SK-N-SH (cell line): ENCODE measurements at regions not wholly inside any gene's neighbourhood (a gene's known extent, or its start where the extent isn't known, plus 50 kb on each side); places are given as distances from the start of the nearest gene placed in this dataset.

ENCODE experiments used
- CTCF ChIA-PET: fragments of 300-600, 350-600 bp; formaldehyde crosslinking; extraction: SDS; loops from one replicate; lab custom pipeline; 2021; lab: Yijun Ruan, JAX
- POLR2A ChIA-PET: fragments of 350-600 bp; sonication (Branson Sonifier 250); formaldehyde crosslinking; extraction: SDS; loops from one replicate; lab custom pipeline; 2020; ENCODE audit warnings: antibody characterized with exemption, inconsistent platforms; lab: Yijun Ruan, JAX
- DNase-seq: peaks from one replicate; pipeline ENCODE4 v3.0.0; 2012
- H2AFZ ChIP-seq: fragments of 200-600 bp; sonication (generic); 2 replicates; pipeline ENCODE4 v1.8.1; 2016; ENCODE audit warnings: antibody characterized with exemption, mild to moderate bottlenecking, low read depth
- H3F3A ChIP-seq: fragments of 200-600 bp; sonication (generic); replicated peaks from 2 replicates; pipeline ENCODE3; 2016; ENCODE audit warnings: antibody characterized with exemption, mild to moderate bottlenecking; ENCODE audit not compliant: insufficient read depth
- H3K27ac ChIP-seq, 2 experiments: fragments of 200-500 bp in 1 of 2; fragments of 200-600 bp in 1 of 2; sonication (Bioruptor generic) in 1 of 2; sonication (generic), shearing (Covaris generic) in 1 of 2; 2 replicates each; pipeline versions ENCODE4 v1.5.1 to v1.6.1; 2014 to 2016; ENCODE audit warnings: low read depth in 2 of 2, inconsistent platforms in 1 of 2, low read length in 1 of 2, mild to moderate bottlenecking in 1 of 2, mixed read lengths in 1 of 2
- H3K27me3 ChIP-seq: fragments of 200-600 bp; sonication (generic), shearing (Covaris generic); 2 replicates; pipeline ENCODE4 v1.6.1; 2016; ENCODE audit warnings: mixed run types; ENCODE audit not compliant: insufficient read depth
- H3K36me3 ChIP-seq, 2 experiments: fragments of 200-500 bp in 1 of 2; fragments of 200-600 bp in 1 of 2; sonication (Bioruptor generic) in 1 of 2; sonication (generic) in 1 of 2; replicated peaks in 1 of 2; 2 replicates each; pipeline versions ENCODE3 to v1.5.1; 2014 to 2016; ENCODE audit warnings: low read length in 1 of 2, mild to moderate bottlenecking in 1 of 2; ENCODE audit not compliant: insufficient read depth in 2 of 2, control insufficient read depth in 1 of 2
- H3K4me1 ChIP-seq, 2 experiments: fragments of 200-500 bp in 1 of 2; fragments of 200-600 bp in 1 of 2; sonication (Bioruptor generic) in 1 of 2; sonication (generic), shearing (Covaris generic) in 1 of 2; 2 replicates each; pipeline versions ENCODE4 v1.5.1 to v1.6.1; 2014 to 2016; ENCODE audit warnings: low read depth in 1 of 2, low read length in 1 of 2, mixed run types in 1 of 2; ENCODE audit not compliant: insufficient read depth in 2 of 2, control insufficient read depth in 1 of 2
- H3K4me2 ChIP-seq: fragments of 200-600 bp; sonication (generic), shearing (Covaris generic); 2 replicates; pipeline ENCODE4 v1.6.1; 2017; ENCODE audit warnings: mixed run types
- H3K4me3 ChIP-seq, 2 experiments: fragments of 200-500 bp in 1 of 2; fragments of 200-600 bp in 1 of 2; sonication (Bioruptor generic) in 1 of 2; sonication (generic), shearing (Covaris generic) in 1 of 2; 2 replicates each; pipeline versions ENCODE4 v1.5.1 to v1.8.1; 2014 to 2016; ENCODE audit warnings: low read depth in 2 of 2, inconsistent platforms in 1 of 2, low read length in 1 of 2, mild to moderate bottlenecking in 1 of 2, mixed read lengths in 1 of 2, moderate library complexity in 1 of 2
- H3K79me2 ChIP-seq: fragments of 200-600 bp; sonication (generic); 2 replicates; pipeline ENCODE4 v1.8.1; 2017; ENCODE audit warnings: mild to moderate bottlenecking; ENCODE audit not compliant: insufficient read depth
- H3K9ac ChIP-seq: fragments of 200-600 bp; sonication (generic); 2 replicates; pipeline ENCODE4 v1.6.1; 2017; ENCODE audit warnings: mixed run types
- H3K9me2 ChIP-seq: fragments of 200-600 bp; sonication (generic); 2 replicates; pipeline ENCODE4 v1.6.1; 2017; ENCODE audit warnings: mixed run types
- H3K9me3 ChIP-seq: fragments of 200-600 bp; sonication (generic); 2 replicates; pipeline ENCODE4 v1.6.1; 2017; ENCODE audit warnings: mixed run types, mild to moderate bottlenecking, moderate library complexity
- H4K20me1 ChIP-seq: fragments of 200-600 bp; sonication (generic); 2 replicates; pipeline ENCODE4 v1.6.1; 2017; ENCODE audit warnings: mild to moderate bottlenecking, mixed run types; ENCODE audit not compliant: insufficient read depth
- CHD2 ChIP-seq: fragments of 150-350 bp; IDR thresholded peaks from 2 replicates; pipeline ENCODE4 v1.6.1; 2018; ENCODE audit warnings: low read length; ENCODE audit not compliant: partially characterized antibody
- FOSL2 ChIP-seq: IDR thresholded peaks from 2 replicates; pipeline ENCODE4 v1.4.0; 2012; ENCODE audit warnings: low read depth, mild to moderate bottlenecking, moderate library complexity, borderline replicate concordance
- FOXM1 ChIP-seq: IDR thresholded peaks from 2 replicates; pipeline ENCODE4 v1.4.0; 2012; ENCODE audit warnings: low read depth, mild to moderate bottlenecking
- GABPA ChIP-seq: IDR thresholded peaks from 2 replicates; pipeline ENCODE4 v1.4.0; 2012; ENCODE audit warnings: low read depth, mild to moderate bottlenecking
- GATA2 ChIP-seq: sonication (generic); formaldehyde crosslinking; IDR thresholded peaks from 2 replicates; pipeline ENCODE4 v1.5.0; 2020; ENCODE audit warnings: mild to moderate bottlenecking, missing genetic modification reagents
- IRF3 ChIP-seq: fragments of 150-350 bp; IDR thresholded peaks from 2 replicates; pipeline ENCODE4 v1.6.1; 2016; ENCODE audit warnings: mild to moderate bottlenecking, low read depth, low read length
- MAX ChIP-seq: IDR thresholded peaks from 2 replicates; pipeline ENCODE4 v1.4.0; 2012; ENCODE audit warnings: low read depth
- MEF2A ChIP-seq: IDR thresholded peaks from 2 replicates; pipeline ENCODE4 v1.4.0; 2012; ENCODE audit warnings: low read depth, borderline replicate concordance
- NFIC ChIP-seq: IDR thresholded peaks from 2 replicates; pipeline ENCODE4 v1.4.0; 2012; ENCODE audit warnings: borderline replicate concordance
- NRF1 ChIP-seq: IDR thresholded peaks from 2 replicates; pipeline ENCODE4 v1.6.1; 2012; ENCODE audit warnings: low read depth, mild to moderate bottlenecking, low read length
- POLR2AphosphoS5 ChIP-seq: IDR thresholded peaks from 2 replicates; pipeline ENCODE4 v1.6.1; 2012; ENCODE audit warnings: low read depth, low read length
- RCOR1 ChIP-seq: fragments of 150-350 bp; IDR thresholded peaks from 2 replicates; pipeline ENCODE4 v1.6.1; 2017; ENCODE audit warnings: antibody characterized with exemption, low read length
- REST ChIP-seq: IDR thresholded peaks from 2 replicates; pipeline ENCODE4 v1.6.1; 2012; ENCODE audit warnings: mild to moderate bottlenecking, low read depth, low read length, moderate library complexity
- SMC3 ChIP-seq: IDR thresholded peaks from 2 replicates; pipeline ENCODE4 v1.6.1; 2012; ENCODE audit warnings: low read depth, low read length, improper control_type of control experiment
- USF2 ChIP-seq: fragments of 150-350 bp; IDR thresholded peaks from 2 replicates; pipeline ENCODE4 v1.6.1; 2017; ENCODE audit warnings: antibody characterized with exemption, low read length, low read depth, borderline replicate concordance
- YY1 ChIP-seq: IDR thresholded peaks from 2 replicates; pipeline ENCODE4 v1.4.0; 2012; ENCODE audit warnings: low read depth, mild to moderate bottlenecking
- WGBS: methylation state at CpG from one replicate; pipeline ENCODE4 v1.1.6; 2017; ENCODE audit warnings: low lambda C conversion rate; 5-methylcytosine and 5-hydroxymethylcytosine counted together

- no peak overlapping the region for H2AFZ ChIP-seq
- H3K9ac ChIP-seq = no peak overlapping the region
- no peak overlapping the region for H3K4me3 ChIP-seq
- H3K79me2 ChIP-seq = peaks cover 100% of the 10 kb centered on the region
- H3K27me3 ChIP-seq = no peaks in the 10 kb centered on the region
- CTCF ChIA-PET = interaction anchor here (0.8 to 1.1 kb wide), 2 partner anchors 10 to 40 kb away, joined by 3 read pairs; no protein-coding TSS in a partner anchor
- H3K4me2 ChIP-seq = no peak overlapping the region
- TF ChIP-seq CHD2 (no peak), FOXM1 (no peak), YY1 (no peak), GATA2 (CRISPR knock-in tag) (no peak), NRF1 (no peak), GABPA (no peak), FOSL2 (no peak), RCOR1 (no peak), MAX (no peak), SMC3 (no peak), USF2 (no peak), POLR2AphosphoS5 (no peak), REST (no peak), MEF2A (no peak), IRF3 (no peak), NFIC (no peak)
- H3K9me3 ChIP-seq = no peaks in the 10 kb centered on the region
- no peaks in the 10 kb centered on the region for H3K9me2 ChIP-seq
- no peak for DNase-seq
- H4K20me1 ChIP-seq = peaks cover 99% of the 10 kb centered on the region
- H3K27ac ChIP-seq = no peak overlapping the region; a peak in 1 of 4 replicates
- peaks cover 21% of the 10 kb centered on the region for H3F3A ChIP-seq
- WGBS = 64% methylated on average over 1 of the region's 1 CpG
- H3K36me3 ChIP-seq = peaks cover 49 to 78% of the 10 kb centered on the region in 2 experiments
- peaks cover 23 to 50% of the 10 kb centered on the region in 2 experiments; a peak in 3 of 4 replicates for H3K4me1 ChIP-seq
- POLR2A ChIA-PET = no interaction called here
These were observed 84.9 kb upstream of the ZNF169 start for GRCh38 chr9:94174164-94174563.
